Jurkat, Clone E6-1 (cell line): ENCODE measurements at regions not wholly inside any gene's neighbourhood (a gene's known extent, or its start where the extent isn't known, plus 50 kb on each side); places are given as distances from the start of the nearest gene placed in this dataset.

Experiments
- DNase-seq: peaks from one replicate; pipeline ENCODE4 v3.0.0-alpha.2; 2011; ENCODE audit warnings: low read depth, low spot score
- H3K4me3 ChIP-seq: 2 replicates; pipeline ENCODE4 v1.5.1; 2011; ENCODE audit warnings: mild to moderate bottlenecking, low read length, control low read depth, moderate library complexity

GRCh38 chr3:70806556-70806955, 494.1 kb upstream of the MDFIC2 start:
- no peak for DNase-seq

GRCh38 chr3:70806021-70806420, 493.6 kb upstream of the MDFIC2 start:
- no peak for DNase-seq
- H3K4me3 ChIP-seq: no peak overlapping the region

More at GRCh38 chr3:70806556-70806955, 494.1 kb upstream of the MDFIC2 start:
- H3K4me3 ChIP-seq: no peak overlapping the region

GRCh38 chr3:70805061-70805889, 492.8 kb upstream of the MDFIC2 start:
- DNase-seq: no peak
- no peak overlapping the region for H3K4me3 ChIP-seq

- H3K4me3 ChIP-seq: no peak overlapping the region
- DNase-seq: no peak
Observed at GRCh38 chr3:70803891-70804290, 491.5 kb upstream of the MDFIC2 start.

GRCh38 chr3:70803319-70803718, 490.9 kb upstream of the MDFIC2 start:
- H3K4me3 ChIP-seq: no peak overlapping the region
- DNase-seq: no peak

GRCh38 chr3:70800951-70801350, 488.5 kb upstream of the MDFIC2 start:
- no peak for DNase-seq

GRCh38 chr3:70789878-70790277, 477.4 kb upstream of the MDFIC2 start:
- no peak for DNase-seq
- H3K4me3 ChIP-seq: no peak overlapping the region

More at GRCh38 chr3:70800951-70801350, 488.5 kb upstream of the MDFIC2 start:
- no peak overlapping the region for H3K4me3 ChIP-seq

GRCh38 chr3:70780790-70781189, 468.4 kb upstream of the MDFIC2 start:
- no peak overlapping the region for H3K4me3 ChIP-seq
- no peak for DNase-seq

GRCh38 chr3:70779296-70779695, 466.9 kb upstream of the MDFIC2 start:
- no peak for DNase-seq

GRCh38 chr3:70776081-70776480, 463.6 kb upstream of the MDFIC2 start:
- no peak for DNase-seq
- no peak overlapping the region for H3K4me3 ChIP-seq

More at GRCh38 chr3:70779296-70779695, 466.9 kb upstream of the MDFIC2 start:
- no peak overlapping the region for H3K4me3 ChIP-seq

GRCh38 chr3:70775257-70775656, 462.8 kb upstream of the MDFIC2 start:
- DNase-seq: no peak
- H3K4me3 ChIP-seq: no peak overlapping the region

- DNase-seq: no peak
- H3K4me3 ChIP-seq: no peak overlapping the region
Observed at GRCh38 chr3:70774641-70775040, 462.2 kb upstream of the MDFIC2 start.

GRCh38 chr3:70771426-70772147, 459.1 kb upstream of the MDFIC2 start:
- no peak for DNase-seq
- H3K4me3 ChIP-seq: no peak overlapping the region

GRCh38 chr3:70770650-70771049, 458.2 kb upstream of the MDFIC2 start:
- no peak overlapping the region for H3K4me3 ChIP-seq
- DNase-seq: no peak

- H3K4me3 ChIP-seq: no peak overlapping the region
- DNase-seq: no peak
Observed at GRCh38 chr3:70766301-70766700, 453.9 kb upstream of the MDFIC2 start.

- no peak overlapping the region for H3K4me3 ChIP-seq
- no peak for DNase-seq
Observed at GRCh38 chr3:70763894-70764293, 451.5 kb upstream of the MDFIC2 start.

- DNase-seq: no peak
Observed at GRCh38 chr3:70757658-70758057, 445.2 kb upstream of the MDFIC2 start.

GRCh38 chr3:70755526-70755925, 443.1 kb upstream of the MDFIC2 start:
- H3K4me3 ChIP-seq: no peak overlapping the region
- no peak for DNase-seq

More at GRCh38 chr3:70757658-70758057, 445.2 kb upstream of the MDFIC2 start:
- no peak overlapping the region for H3K4me3 ChIP-seq

- no peak overlapping the region for H3K4me3 ChIP-seq
- no peak for DNase-seq
Observed at GRCh38 chr3:70754314-70754713, 441.9 kb upstream of the MDFIC2 start.

GRCh38 chr3:70753572-70753971, 441.1 kb upstream of the MDFIC2 start:
- H3K4me3 ChIP-seq: no peak overlapping the region
- DNase-seq: no peak
